ENCODE measurements at regions not wholly inside any gene's neighbourhood (a gene's known extent, or its start where the extent isn't known, plus 50 kb on each side); places are given as distances from the start of the nearest gene placed in this dataset.

DNA sequence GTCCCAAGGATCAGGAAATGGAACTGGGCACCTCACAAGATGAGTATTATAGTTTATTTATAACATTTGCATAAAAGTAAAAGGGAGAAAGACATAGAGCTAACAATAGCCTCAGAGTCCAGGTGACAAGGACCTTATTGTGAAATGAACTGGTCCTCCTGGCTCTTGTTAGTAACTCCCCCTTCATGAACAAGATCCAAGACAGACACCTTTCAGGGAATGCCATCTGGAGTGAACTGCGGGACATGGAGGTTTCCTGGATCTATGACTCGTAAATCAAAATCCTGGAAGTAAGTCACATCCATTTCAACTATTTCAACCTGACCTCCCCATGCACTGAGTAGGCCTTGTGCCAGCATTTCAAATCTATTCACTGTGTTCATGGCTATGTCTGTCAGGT, 129.5 kb upstream of the GAS1 start:
- Histone ChIP-seq H3K27me3 (ENCODE audit: insufficient read depth) (no peaks in the 10 kb centered on the region), H3K4me1 (ENCODE audit: insufficient read depth) (no peaks in the 10 kb centered on the region), H4K20me1 (replicated peaks; ENCODE audit: insufficient read depth) (no peaks in the 10 kb centered on the region), H2AFZ (no peak overlapping the region), H3K36me3 (ENCODE audit: insufficient read depth) (no peaks in the 10 kb centered on the region), H3K4me2 (no peak overlapping the region), H3F3A (replicated peaks; ENCODE audit: low read depth) (no peaks in the 10 kb centered on the region), H3K27ac (ENCODE audit: low read depth) (no peak overlapping the region), H3K79me2 (replicated peaks; ENCODE audit: insufficient read depth) (no peaks in the 10 kb centered on the region), H3K9me2 (ENCODE audit: insufficient read depth) (peaks cover 4% of the 10 kb centered on the region; the same call in 1 of the 2 replicates), H3K4me3 (no peak overlapping the region)
- no peaks in the 10 kb centered on the region for H3K4me1 Mint-ChIP-seq
- no peak for TF ChIP-seq EZH2 (IDR thresholded peaks at IDR 0.05; ENCODE audit: low read depth, unreplicated experiment)
- TF ChIP-seq, protein P1, sequence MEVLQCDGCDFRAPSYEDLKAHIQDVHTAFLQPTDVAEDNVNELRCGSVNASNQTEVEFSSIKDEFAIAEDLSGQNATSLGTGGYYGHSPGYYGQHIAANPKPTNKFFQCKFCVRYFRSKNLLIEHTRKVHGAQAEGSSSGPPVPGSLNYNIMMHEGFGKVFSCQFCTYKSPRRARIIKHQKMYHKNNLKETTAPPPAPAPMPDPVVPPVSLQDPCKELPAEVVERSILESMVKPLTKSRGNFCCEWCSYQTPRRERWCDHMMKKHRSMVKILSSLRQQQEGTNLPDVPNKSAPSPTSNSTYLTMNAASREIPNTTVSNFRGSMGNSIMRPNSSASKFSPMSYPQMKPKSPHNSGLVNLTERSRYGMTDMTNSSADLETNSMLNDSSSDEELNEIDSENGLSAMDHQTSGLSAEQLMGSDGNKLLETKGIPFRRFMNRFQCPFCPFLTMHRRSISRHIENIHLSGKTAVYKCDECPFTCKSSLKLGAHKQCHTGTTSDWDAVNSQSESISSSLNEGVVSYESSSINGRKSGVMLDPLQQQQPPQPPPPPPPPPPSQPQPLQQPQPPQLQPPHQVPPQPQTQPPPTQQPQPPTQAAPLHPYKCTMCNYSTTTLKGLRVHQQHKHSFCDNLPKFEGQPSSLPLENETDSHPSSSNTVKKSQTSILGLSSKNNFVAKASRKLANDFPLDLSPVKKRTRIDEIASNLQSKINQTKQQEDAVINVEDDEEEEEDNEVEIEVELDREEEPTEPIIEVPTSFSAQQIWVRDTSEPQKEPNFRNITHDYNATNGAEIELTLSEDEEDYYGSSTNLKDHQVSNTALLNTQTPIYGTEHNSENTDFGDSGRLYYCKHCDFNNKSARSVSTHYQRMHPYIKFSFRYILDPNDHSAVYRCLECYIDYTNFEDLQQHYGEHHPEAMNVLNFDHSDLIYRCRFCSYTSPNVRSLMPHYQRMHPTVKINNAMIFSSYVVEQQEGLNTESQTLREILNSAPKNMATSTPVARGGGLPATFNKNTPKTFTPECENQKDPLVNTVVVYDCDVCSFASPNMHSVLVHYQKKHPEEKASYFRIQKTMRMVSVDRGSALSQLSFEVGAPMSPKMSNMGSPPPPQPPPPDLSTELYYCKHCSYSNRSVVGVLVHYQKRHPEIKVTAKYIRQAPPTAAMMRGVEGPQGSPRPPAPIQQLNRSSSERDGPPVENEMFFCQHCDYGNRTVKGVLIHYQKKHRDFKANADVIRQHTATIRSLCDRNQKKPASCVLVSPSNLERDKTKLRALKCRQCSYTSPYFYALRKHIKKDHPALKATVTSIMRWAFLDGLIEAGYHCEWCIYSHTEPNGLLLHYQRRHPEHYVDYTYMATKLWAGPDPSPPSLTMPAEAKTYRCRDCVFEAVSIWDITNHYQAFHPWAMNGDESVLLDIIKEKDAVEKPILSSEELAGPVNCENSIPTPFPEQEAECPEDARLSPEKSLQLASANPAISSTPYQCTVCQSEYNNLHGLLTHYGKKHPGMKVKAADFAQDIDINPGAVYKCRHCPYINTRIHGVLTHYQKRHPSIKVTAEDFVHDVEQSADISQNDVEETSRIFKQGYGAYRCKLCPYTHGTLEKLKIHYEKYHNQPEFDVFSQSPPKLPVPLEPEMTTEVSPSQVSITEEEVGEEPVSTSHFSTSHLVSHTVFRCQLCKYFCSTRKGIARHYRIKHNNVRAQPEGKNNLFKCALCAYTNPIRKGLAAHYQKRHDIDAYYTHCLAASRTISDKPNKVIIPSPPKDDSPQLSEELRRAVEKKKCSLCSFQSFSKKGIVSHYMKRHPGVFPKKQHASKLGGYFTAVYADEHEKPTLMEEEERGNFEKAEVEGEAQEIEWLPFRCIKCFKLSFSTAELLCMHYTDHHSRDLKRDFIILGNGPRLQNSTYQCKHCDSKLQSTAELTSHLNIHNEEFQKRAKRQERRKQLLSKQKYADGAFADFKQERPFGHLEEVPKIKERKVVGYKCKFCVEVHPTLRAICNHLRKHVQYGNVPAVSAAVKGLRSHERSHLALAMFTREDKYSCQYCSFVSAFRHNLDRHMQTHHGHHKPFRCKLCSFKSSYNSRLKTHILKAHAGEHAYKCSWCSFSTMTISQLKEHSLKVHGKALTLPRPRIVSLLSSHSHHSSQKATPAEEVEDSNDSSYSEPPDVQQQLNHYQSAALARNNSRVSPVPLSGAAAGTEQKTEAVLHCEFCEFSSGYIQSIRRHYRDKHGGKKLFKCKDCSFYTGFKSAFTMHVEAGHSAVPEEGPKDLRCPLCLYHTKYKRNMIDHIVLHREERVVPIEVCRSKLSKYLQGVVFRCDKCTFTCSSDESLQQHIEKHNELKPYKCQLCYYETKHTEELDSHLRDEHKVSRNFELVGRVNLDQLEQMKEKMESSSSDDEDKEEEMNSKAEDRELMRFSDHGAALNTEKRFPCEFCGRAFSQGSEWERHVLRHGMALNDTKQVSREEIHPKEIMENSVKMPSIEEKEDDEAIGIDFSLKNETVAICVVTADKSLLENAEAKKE (CRISPR knock-in tag; IDR thresholded peaks at IDR 0.05): no peak
- TF ChIP-seq NANOG (IDR thresholded peaks at IDR 0.05; ENCODE audit: borderline replicate concordance): no peak
- no peak for TF ChIP-seq ZNF331 (CRISPR knock-in tag; IDR thresholded peaks at IDR 0.05; ENCODE audit: low read depth)
- TF ChIP-seq, protein P2, sequence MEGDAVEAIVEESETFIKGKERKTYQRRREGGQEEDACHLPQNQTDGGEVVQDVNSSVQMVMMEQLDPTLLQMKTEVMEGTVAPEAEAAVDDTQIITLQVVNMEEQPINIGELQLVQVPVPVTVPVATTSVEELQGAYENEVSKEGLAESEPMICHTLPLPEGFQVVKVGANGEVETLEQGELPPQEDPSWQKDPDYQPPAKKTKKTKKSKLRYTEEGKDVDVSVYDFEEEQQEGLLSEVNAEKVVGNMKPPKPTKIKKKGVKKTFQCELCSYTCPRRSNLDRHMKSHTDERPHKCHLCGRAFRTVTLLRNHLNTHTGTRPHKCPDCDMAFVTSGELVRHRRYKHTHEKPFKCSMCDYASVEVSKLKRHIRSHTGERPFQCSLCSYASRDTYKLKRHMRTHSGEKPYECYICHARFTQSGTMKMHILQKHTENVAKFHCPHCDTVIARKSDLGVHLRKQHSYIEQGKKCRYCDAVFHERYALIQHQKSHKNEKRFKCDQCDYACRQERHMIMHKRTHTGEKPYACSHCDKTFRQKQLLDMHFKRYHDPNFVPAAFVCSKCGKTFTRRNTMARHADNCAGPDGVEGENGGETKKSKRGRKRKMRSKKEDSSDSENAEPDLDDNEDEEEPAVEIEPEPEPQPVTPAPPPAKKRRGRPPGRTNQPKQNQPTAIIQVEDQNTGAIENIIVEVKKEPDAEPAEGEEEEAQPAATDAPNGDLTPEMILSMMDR (conservative IDR thresholded peaks at IDR 0.05; ENCODE audit: low read depth in 2 of 2): no peak
- TF ChIP-seq CREB1 (CRISPR knock-in tag; IDR thresholded peaks at IDR 0.05; ENCODE audit: low read depth): no peak
- no peak for TF ChIP-seq STAT1 (IDR thresholded peaks at IDR 0.05; ENCODE audit: unreplicated experiment)
- TF ChIP-seq JUNB (IDR thresholded peaks at IDR 0.05; ENCODE audit: unreplicated experiment): no peak
- no peak for TF ChIP-seq EZH2phosphoT487 (IDR thresholded peaks at IDR 0.05; ENCODE audit: unreplicated experiment)
- TF ChIP-seq, protein P3, sequence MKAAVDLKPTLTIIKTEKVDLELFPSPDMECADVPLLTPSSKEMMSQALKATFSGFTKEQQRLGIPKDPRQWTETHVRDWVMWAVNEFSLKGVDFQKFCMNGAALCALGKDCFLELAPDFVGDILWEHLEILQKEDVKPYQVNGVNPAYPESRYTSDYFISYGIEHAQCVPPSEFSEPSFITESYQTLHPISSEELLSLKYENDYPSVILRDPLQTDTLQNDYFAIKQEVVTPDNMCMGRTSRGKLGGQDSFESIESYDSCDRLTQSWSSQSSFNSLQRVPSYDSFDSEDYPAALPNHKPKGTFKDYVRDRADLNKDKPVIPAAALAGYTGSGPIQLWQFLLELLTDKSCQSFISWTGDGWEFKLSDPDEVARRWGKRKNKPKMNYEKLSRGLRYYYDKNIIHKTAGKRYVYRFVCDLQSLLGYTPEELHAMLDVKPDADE (IDR thresholded peaks at IDR 0.05): no peak
- TF ChIP-seq REST (IDR thresholded peaks at IDR 0.05; ENCODE audit: unreplicated experiment): no peak
- TF ChIP-seq POLR2AphosphoS5 (IDR thresholded peaks at IDR 0.05; ENCODE audit: low read depth): no peak
- TF ChIP-seq ZNF114 (CRISPR knock-in tag; IDR thresholded peaks at IDR 0.05): no peak
- ATAC-seq (no peak), DNase-seq (ENCODE audit: low spot score) (no peak)
- H3K4me3 Mint-ChIP-seq: no peak overlapping the region
- H3K36me3 Mint-ChIP-seq (ENCODE audit: low read depth): peaks cover 3% of the 10 kb centered on the region; the same call in 1 of the 3 replicates
- no peak overlapping the region for H3K27ac Mint-ChIP-seq
- peaks cover 23% of the 10 kb centered on the region for H3K9me3 Mint-ChIP-seq
- peaks cover 3% of the 10 kb centered on the region for H3K27me3 Mint-ChIP-seq (ENCODE audit: insufficient read depth, low read depth, poor library complexity)
